ENCODE measurements at regions not wholly inside any gene's neighbourhood (a gene's known extent, or its start where the extent isn't known, plus 50 kb on each side); places are given as distances from the start of the nearest gene placed in this dataset.

GRCh38 chr5:66426259-66427138 is 169.7 kb upstream of the MAST4 start:
- no peak for DNase-seq (ENCODE audit: extremely low spot score, unreplicated experiment)
- Mint-ChIP-seq H3K27me3 (ENCODE audit: unreplicated experiment) (no peaks in the 10 kb centered on the region), H3K9me3 (ENCODE audit: unreplicated experiment) (peaks cover 6% of the 10 kb centered on the region), H3K4me3 (ENCODE audit: unreplicated experiment) (no peak overlapping the region), H3K27ac (ENCODE audit: unreplicated experiment) (no peak overlapping the region), H3K36me3 (ENCODE audit: unreplicated experiment) (no peaks in the 10 kb centered on the region), H3K4me1 (ENCODE audit: unreplicated experiment) (no peaks in the 10 kb centered on the region)
- no peak for TF ChIP-seq CTCF (IDR thresholded peaks at IDR 0.05)

GRCh38 chr5:66427139-66427442 is 169.1 kb upstream of the MAST4 start:
- Mint-ChIP-seq H3K36me3 (ENCODE audit: unreplicated experiment) (no peaks in the 10 kb centered on the region), H3K27me3 (ENCODE audit: unreplicated experiment) (peaks cover under 1% of the 10 kb centered on the region), H3K9me3 (ENCODE audit: unreplicated experiment) (peaks cover 6% of the 10 kb centered on the region), H3K4me3 (ENCODE audit: unreplicated experiment) (no peak overlapping the region), H3K4me1 (ENCODE audit: unreplicated experiment) (no peaks in the 10 kb centered on the region), H3K27ac (ENCODE audit: unreplicated experiment) (no peak overlapping the region)
- DNase-seq (ENCODE audit: extremely low spot score, unreplicated experiment) = no peak
- no peak for TF ChIP-seq CTCF (IDR thresholded peaks at IDR 0.05)

GRCh38 chr5:66436721-66437120 is 159.5 kb upstream of the MAST4 start:
- no peak for TF ChIP-seq CTCF (IDR thresholded peaks at IDR 0.05)
- Mint-ChIP-seq H3K27me3 (ENCODE audit: unreplicated experiment) (peaks cover 9% of the 10 kb centered on the region), H3K36me3 (ENCODE audit: unreplicated experiment) (no peaks in the 10 kb centered on the region), H3K4me1 (ENCODE audit: unreplicated experiment) (peaks cover 1% of the 10 kb centered on the region), H3K9me3 (ENCODE audit: unreplicated experiment) (no peaks in the 10 kb centered on the region), H3K27ac (ENCODE audit: unreplicated experiment) (no peak overlapping the region), H3K4me3 (ENCODE audit: unreplicated experiment) (no peak overlapping the region)
- DNase-seq (ENCODE audit: extremely low spot score, unreplicated experiment) = no peak

- Mint-ChIP-seq H3K4me1 (ENCODE audit: unreplicated experiment) (peaks cover 1% of the 10 kb centered on the region), H3K27ac (ENCODE audit: unreplicated experiment) (no peak overlapping the region), H3K27me3 (ENCODE audit: unreplicated experiment) (peaks cover 3% of the 10 kb centered on the region), H3K4me3 (ENCODE audit: unreplicated experiment) (no peak overlapping the region), H3K36me3 (ENCODE audit: unreplicated experiment) (no peaks in the 10 kb centered on the region), H3K9me3 (ENCODE audit: unreplicated experiment) (no peaks in the 10 kb centered on the region)
- no peak for TF ChIP-seq CTCF (IDR thresholded peaks at IDR 0.05)
- DNase-seq (ENCODE audit: extremely low spot score, unreplicated experiment) = no peak
Measured at GRCh38 chr5:66438087-66438486, 158.1 kb upstream of the MAST4 start.

- H3K36me3 Mint-ChIP-seq (ENCODE audit: unreplicated experiment) = no peaks in the 10 kb centered on the region
- no peak overlapping the region for H3K27ac Mint-ChIP-seq (ENCODE audit: unreplicated experiment)
- peaks cover 3% of the 10 kb centered on the region for H3K27me3 Mint-ChIP-seq (ENCODE audit: unreplicated experiment)
- H3K9me3 Mint-ChIP-seq (ENCODE audit: unreplicated experiment) = no peaks in the 10 kb centered on the region
- peaks cover 1% of the 10 kb centered on the region for H3K4me1 Mint-ChIP-seq (ENCODE audit: unreplicated experiment)
- no peak for TF ChIP-seq CTCF (IDR thresholded peaks at IDR 0.05)
- no peak overlapping the region for H3K4me3 Mint-ChIP-seq (ENCODE audit: unreplicated experiment)
- DNase-seq (ENCODE audit: extremely low spot score, unreplicated experiment) = no peak
Measured at GRCh38 chr5:66438696-66439095, 157.5 kb upstream of the MAST4 start.
